Upper lobe of right lung (tissue), 1 donor: ENCODE measurements at regions not wholly inside any gene's neighbourhood (a gene's known extent, or its start where the extent isn't known, plus 50 kb on each side); places are given as distances from the start of the nearest gene placed in this dataset.

Experiments used
- ATAC-seq: fragments of 200-7000 bp; cut with Tn5 transposase; one replicate; pipeline ENCODE4 v1.9.1; 2020; ENCODE audit warnings: mild to moderate bottlenecking, moderate library complexity
- DNase-seq: peaks from one replicate; pipeline ENCODE4 v3.0.0-alpha.2; 2020
- H3K27ac ChIP-seq: fragments of 200-600 bp; one replicate; pipeline ENCODE4 v1.8.0; 2022
- H3K27me3 ChIP-seq: fragments of 200-600 bp; one replicate; pipeline ENCODE4 v1.8.0; 2022; ENCODE audit warnings: mild to moderate bottlenecking
- H3K36me3 ChIP-seq: fragments of 200-600 bp; one replicate; pipeline ENCODE4 v1.8.0; 2022
- H3K4me1 ChIP-seq: fragments of 200-600 bp; one replicate; pipeline ENCODE4 v1.8.0; 2022
- H3K4me3 ChIP-seq: fragments of 200-600 bp; one replicate; pipeline ENCODE4 v1.8.0; 2022; ENCODE audit warnings: mild to moderate bottlenecking
- H3K9me3 ChIP-seq: fragments of 200-600 bp; one replicate; pipeline ENCODE4 v1.8.0; 2022
- intact Hi-C: fragments of 100-400 bp; cut with DNase I; formaldehyde crosslinking; loops from one replicate; pipeline ENCODE4 v1.11.0; 2022
- TF ChIP-seq, protein P1 (sequence below): fragments of 200-600 bp; IDR thresholded peaks from one replicate; pipeline ENCODE4 v1.8.0; 2022; ENCODE audit warnings: antibody characterized with exemption
- donor health status: DM: no; HTN: yes; CAD: no; lungs with severe emphysema.

DNA sequence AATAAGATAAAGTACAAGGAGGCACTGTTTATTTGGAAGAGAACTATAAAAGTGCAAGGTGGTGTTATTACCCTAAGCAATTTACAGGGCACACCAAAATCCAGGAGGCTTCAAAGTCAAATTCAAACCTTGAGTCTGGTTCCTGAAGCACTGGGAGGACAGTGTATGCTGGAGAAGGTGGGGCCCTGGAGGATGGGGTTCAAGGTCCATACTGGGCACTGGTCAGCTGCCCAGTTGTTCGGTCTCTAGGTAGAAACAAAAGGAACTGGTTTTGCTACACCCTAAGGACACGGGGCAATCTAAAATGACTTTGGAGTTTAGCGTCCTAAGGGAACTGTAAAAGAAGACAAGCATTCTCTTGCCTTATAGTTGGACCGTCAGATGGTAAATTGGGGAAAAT is 78.4 kb upstream of the ELMO1 start:
- H3K27ac ChIP-seq = no peak overlapping the region
- TF ChIP-seq, protein P1, sequence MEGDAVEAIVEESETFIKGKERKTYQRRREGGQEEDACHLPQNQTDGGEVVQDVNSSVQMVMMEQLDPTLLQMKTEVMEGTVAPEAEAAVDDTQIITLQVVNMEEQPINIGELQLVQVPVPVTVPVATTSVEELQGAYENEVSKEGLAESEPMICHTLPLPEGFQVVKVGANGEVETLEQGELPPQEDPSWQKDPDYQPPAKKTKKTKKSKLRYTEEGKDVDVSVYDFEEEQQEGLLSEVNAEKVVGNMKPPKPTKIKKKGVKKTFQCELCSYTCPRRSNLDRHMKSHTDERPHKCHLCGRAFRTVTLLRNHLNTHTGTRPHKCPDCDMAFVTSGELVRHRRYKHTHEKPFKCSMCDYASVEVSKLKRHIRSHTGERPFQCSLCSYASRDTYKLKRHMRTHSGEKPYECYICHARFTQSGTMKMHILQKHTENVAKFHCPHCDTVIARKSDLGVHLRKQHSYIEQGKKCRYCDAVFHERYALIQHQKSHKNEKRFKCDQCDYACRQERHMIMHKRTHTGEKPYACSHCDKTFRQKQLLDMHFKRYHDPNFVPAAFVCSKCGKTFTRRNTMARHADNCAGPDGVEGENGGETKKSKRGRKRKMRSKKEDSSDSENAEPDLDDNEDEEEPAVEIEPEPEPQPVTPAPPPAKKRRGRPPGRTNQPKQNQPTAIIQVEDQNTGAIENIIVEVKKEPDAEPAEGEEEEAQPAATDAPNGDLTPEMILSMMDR = no peak
- no peak for DNase-seq
- H3K27me3 ChIP-seq = no peaks in the 10 kb centered on the region
- H3K9me3 ChIP-seq = no peaks in the 10 kb centered on the region
- no peaks in the 10 kb centered on the region for H3K36me3 ChIP-seq
- no peak for ATAC-seq
- intact Hi-C loops = no loop called here
- H3K4me1 ChIP-seq = no peaks in the 10 kb centered on the region
- no peak overlapping the region for H3K4me3 ChIP-seq

DNA sequence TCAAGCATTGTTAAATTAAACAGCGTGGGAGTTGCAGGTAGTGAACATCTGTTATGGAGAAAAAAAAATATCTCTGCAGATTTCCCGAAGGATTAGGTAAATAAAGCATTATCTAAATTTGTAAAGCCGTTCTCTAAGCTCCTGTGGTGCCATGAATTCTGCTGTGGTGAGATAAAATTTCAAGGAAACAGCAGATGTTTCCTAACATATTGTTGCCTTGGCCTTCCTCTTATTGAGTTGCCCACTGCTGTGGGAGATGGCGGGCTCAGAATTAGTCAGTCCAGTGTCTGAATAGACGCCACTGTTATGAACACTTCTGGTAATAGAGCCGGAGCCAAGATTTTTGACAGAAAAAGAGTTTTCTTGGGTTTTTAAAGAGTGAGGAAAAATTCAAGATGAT is 82.6 kb upstream of the ELMO1 start:
- H3K4me3 ChIP-seq = no peak overlapping the region
- no peaks in the 10 kb centered on the region for H3K4me1 ChIP-seq
- intact Hi-C loops = no loop called here
- TF ChIP-seq, protein P1 = no peak
- no peaks in the 10 kb centered on the region for H3K36me3 ChIP-seq
- no peaks in the 10 kb centered on the region for H3K27me3 ChIP-seq
- H3K27ac ChIP-seq = no peak overlapping the region
- DNase-seq (no peak), ATAC-seq (no peak)
- no peaks in the 10 kb centered on the region for H3K9me3 ChIP-seq

DNA sequence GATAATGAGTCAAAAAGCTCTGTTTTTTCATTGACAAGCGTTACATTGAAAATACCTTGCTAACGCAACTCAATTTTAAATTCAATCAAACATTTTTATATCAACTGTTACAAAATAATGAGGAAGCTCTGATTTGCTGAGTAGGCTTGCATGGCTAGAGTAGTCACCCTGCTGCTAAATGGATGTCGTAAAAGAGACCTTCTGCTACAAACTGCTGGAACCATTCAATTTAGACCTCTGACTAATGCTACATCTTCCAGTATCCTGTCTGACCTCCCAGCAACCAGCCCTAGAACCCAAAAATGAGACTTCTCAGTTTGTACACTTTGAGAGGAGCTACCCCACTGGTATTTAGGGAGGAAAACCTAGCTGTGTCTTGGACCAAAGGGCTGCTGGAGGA is 84.0 kb upstream of the ELMO1 start:
- H3K27ac ChIP-seq = no peak overlapping the region
- DNase-seq (no peak), ATAC-seq (no peak)
- no peaks in the 10 kb centered on the region for H3K27me3 ChIP-seq
- H3K9me3 ChIP-seq = no peaks in the 10 kb centered on the region
- no peaks in the 10 kb centered on the region for H3K36me3 ChIP-seq
- TF ChIP-seq, protein P1 = no peak
- intact Hi-C loops = no loop called here
- no peak overlapping the region for H3K4me3 ChIP-seq
- no peaks in the 10 kb centered on the region for H3K4me1 ChIP-seq

DNA sequence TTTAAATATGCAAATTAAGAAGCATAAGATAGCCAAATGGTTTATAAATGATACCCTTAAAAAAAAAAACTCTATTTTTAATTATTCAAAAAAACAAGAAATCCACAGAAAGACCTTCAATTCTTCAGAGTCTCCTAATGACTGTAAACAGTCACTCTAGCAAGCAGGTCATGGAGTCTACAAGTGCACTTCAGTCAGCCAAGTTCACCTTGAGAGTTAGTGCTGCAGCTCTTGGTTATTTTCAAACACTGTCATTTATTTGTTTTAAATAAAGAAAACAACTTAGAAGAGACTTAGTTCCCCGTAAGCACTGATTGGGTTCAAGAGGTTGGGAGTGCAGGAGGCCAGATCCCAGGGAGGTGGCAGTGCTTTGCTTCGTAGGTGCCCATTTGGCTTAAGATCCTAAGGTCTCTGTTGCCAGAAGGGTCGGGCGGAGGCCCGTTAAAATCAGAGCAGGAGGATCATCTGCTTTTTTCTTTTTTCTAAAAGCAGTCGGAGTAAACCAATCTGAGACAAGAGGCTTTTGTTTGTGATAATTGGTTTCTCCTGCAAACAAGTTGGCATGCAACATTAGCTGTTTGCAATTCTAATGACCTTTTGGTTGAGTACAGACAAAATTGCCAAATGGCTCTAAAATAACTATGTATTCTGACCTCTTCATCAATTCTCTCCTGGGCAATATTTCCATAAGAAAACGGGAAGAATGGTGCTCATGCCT is 86.4 kb upstream of the ELMO1 start:
- Histone ChIP-seq H3K4me3 (no peak overlapping the region), H3K27me3 (no peaks in the 10 kb centered on the region), H3K4me1 (no peaks in the 10 kb centered on the region), H3K9me3 (no peaks in the 10 kb centered on the region), H3K36me3 (no peaks in the 10 kb centered on the region), H3K27ac (no peak overlapping the region)
- peak; percentile 48 for ATAC-seq
- intact Hi-C loops = no loop called here
- TF ChIP-seq, protein P1 = no peak
- no peak for DNase-seq

DNA sequence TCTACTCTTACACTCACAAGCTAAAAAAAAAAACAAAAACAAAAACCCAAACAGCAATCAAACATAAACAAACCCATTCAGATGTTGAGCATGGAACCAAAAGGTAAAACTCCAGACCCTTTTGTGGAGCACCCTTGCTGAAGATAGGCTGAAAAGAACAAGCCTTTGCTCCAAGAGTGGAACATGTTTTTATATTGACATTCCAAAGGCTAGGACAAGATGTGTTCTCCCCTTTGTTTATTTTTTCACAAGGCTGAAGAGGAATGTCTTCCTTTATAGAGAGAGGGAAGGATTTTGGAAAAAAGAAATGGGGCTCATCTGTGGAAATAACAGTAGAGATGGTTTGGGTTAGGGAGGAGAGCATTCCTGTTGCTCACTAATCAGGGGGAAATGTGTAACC is 87.2 kb upstream of the ELMO1 start:
- Histone ChIP-seq H3K36me3 (no peaks in the 10 kb centered on the region), H3K9me3 (no peaks in the 10 kb centered on the region), H3K4me3 (no peak overlapping the region), H3K27me3 (no peaks in the 10 kb centered on the region), H3K4me1 (no peaks in the 10 kb centered on the region), H3K27ac (no peak overlapping the region)
- TF ChIP-seq, protein P1 = no peak
- intact Hi-C loops = no loop called here
- no peak for ATAC-seq
- DNase-seq = no peak

DNA sequence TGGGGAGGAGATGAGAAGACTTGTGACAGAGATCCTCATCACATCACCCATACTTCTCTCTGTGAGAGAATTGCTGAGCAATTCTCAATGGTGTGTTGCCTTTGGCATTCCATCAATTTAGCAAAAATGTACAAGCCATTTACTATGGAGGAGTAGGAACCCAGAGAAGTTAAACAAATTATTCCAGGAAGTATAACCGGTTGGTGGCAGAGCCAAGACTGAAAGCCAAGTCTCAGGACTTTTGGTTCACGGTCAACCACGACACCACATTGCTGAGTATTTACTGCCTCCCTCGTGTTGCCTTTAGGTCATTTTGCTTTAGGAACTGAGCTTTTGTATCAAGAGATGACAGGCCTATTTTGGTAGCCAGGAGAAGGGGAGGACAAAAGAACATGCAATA is 88.0 kb upstream of the ELMO1 start:
- TF ChIP-seq, protein P1 = no peak
- no peaks in the 10 kb centered on the region for H3K4me1 ChIP-seq
- no peaks in the 10 kb centered on the region for H3K9me3 ChIP-seq
- no peaks in the 10 kb centered on the region for H3K36me3 ChIP-seq
- DNase-seq (no peak), ATAC-seq (no peak)
- intact Hi-C loops = no loop called here
- H3K27ac ChIP-seq = no peak overlapping the region
- no peaks in the 10 kb centered on the region for H3K27me3 ChIP-seq
- no peak overlapping the region for H3K4me3 ChIP-seq
